GM18502 (cell line): ENCODE measurements at regions not wholly inside any gene's neighbourhood (a gene's known extent, or its start where the extent isn't known, plus 50 kb on each side); places are given as distances from the start of the nearest gene placed in this dataset.

Experiments
- ATAC-seq: cut with Tn5 transposase; IDR thresholded peaks from one replicate; pipeline ENCODE4 v1.9.1; 2021; ENCODE audit warnings: mild to moderate bottlenecking; ENCODE audit not compliant: unreplicated experiment, poor library complexity

GRCh38 chr13:34628209-34628682, 313.8 kb upstream of the NBEA start:
- ATAC-seq, result no peak

GRCh38 chr13:34634448-34634847, 307.6 kb upstream of the NBEA start:
- ATAC-seq, result no peak

- no peak for ATAC-seq
Observed at GRCh38 chr13:34637138-34637537, 304.9 kb upstream of the NBEA start.

GRCh38 chr13:34637636-34638035, 304.4 kb upstream of the NBEA start:
- ATAC-seq, result no peak

GRCh38 chr13:34638897-34639296, 303.2 kb upstream of the NBEA start:
- no peak for ATAC-seq

- no peak for ATAC-seq
Observed at GRCh38 chr13:34640179-34640992, 301.7 kb upstream of the NBEA start.

GRCh38 chr13:34640993-34641330, 301.1 kb upstream of the NBEA start:
- ATAC-seq, result no peak

GRCh38 chr13:34647379-34648150, 294.5 kb upstream of the NBEA start:
- ATAC-seq, result no peak

- ATAC-seq, result no peak
Observed at GRCh38 chr13:34654203-34654602, 287.9 kb upstream of the NBEA start.

- ATAC-seq, result no peak
Observed at GRCh38 chr13:34654647-34655046, 287.4 kb upstream of the NBEA start.

GRCh38 chr13:34655554-34655953, 286.5 kb upstream of the NBEA start:
- no peak for ATAC-seq

GRCh38 chr13:34657716-34658115, 284.4 kb upstream of the NBEA start:
- no peak for ATAC-seq

- ATAC-seq, result no peak
Observed at GRCh38 chr13:34667286-34668218, 274.5 kb upstream of the NBEA start.

GRCh38 chr13:34671137-34671536, 270.9 kb upstream of the NBEA start:
- ATAC-seq, result no peak

- no peak for ATAC-seq
Observed at GRCh38 chr13:34672631-34673030, 269.4 kb upstream of the NBEA start.

GRCh38 chr13:34675626-34676025, 266.4 kb upstream of the NBEA start:
- ATAC-seq, result no peak

- no peak for ATAC-seq
Observed at GRCh38 chr13:34678154-34678553, 263.9 kb upstream of the NBEA start.

GRCh38 chr13:34681405-34681955, 260.6 kb upstream of the NBEA start:
- ATAC-seq, result no peak

GRCh38 chr13:34695063-34695462, 247.0 kb upstream of the NBEA start:
- ATAC-seq, result no peak

GRCh38 chr13:34696296-34696695, 245.8 kb upstream of the NBEA start:
- ATAC-seq, result no peak
